Jurkat, Clone E6-1 (cell line): ENCODE measurements at regions not wholly inside any gene's neighbourhood (a gene's known extent, or its start where the extent isn't known, plus 50 kb on each side); places are given as distances from the start of the nearest gene placed in this dataset.
"Not testable (repeated sequence)": the region's sequence is repeated elsewhere in the genome, so short reads cannot be mapped to it uniquely, and the experiment has no call there.

Source experiments
- DNase-seq: peaks from one replicate; pipeline ENCODE4 v3.0.0-alpha.2; 2011; ENCODE audit warnings: low read depth, low spot score
- H3K4me3 ChIP-seq: 2 replicates; pipeline ENCODE4 v1.5.1; 2011; ENCODE audit warnings: mild to moderate bottlenecking, low read length, control low read depth, moderate library complexity

DNA sequence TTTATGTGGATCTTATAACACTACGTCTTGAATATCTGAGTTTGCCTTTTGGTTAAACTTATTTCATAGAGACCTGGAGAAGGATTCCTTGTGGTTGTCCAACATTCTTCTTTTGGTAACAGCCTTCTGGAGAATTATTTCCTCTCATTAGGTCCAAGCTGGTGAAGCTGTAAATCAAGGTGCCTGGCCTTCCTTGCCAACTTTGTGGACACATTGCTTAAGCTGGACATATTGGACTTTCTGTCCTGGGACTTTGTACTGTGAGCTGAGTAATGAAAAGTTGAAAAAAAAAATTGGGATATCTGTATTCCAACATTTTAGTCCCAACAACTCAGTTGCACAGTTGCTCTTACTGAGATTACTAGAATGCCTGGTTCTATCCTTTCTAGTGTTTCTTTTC lies 186.2 kb downstream of the HAO1 start:
- H3K4me3 ChIP-seq: no peak overlapping the region
- no peak for DNase-seq

DNA sequence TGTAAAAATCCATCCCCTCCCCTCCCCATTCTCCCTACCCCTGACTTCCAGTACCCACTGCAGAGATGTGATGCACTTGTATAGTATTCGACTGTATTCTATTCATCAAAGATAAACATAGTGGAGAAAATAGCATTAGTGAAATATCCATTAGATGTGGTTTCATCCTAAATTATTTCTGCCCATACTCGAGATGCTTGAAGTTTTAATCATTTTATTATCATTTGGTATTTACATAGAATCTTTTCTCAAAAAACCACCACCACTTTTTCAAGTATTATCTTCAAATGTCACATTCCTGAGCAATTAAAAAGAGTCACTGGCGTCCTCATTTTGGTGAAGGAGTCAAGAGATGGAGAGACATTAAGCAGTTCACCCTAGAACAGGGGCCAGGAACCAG lies 181.9 kb downstream of the HAO1 start:
- no peak for DNase-seq
- no peak overlapping the region for H3K4me3 ChIP-seq

- no peak for DNase-seq
- H3K4me3 ChIP-seq: no peak overlapping the region
Observed at GRCh38 chr20:7760247-7761031, 179.8 kb downstream of the HAO1 start.

GRCh38 chr20:7765221-7765620 lies 175.0 kb downstream of the HAO1 start:
- DNase-seq: no peak

DNA sequence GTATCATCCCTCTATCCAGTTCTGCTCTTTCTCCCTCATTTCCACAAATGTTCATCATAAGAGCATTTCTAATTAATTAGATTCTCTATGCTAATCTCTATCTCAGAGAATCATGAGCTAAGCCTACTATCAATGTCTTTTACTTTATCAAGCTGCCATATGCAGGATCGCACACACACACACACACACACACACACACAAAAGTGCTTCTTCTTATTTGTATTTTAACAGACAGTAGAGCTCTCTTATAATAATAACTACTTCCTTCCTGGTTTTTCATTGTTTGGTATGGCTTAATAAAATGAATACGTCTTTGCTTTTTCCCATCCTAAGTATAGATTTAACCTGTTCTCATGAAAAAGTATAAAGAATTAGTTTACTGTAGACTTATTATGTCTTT lies 170.2 kb downstream of the HAO1 start:
- no peak for DNase-seq
- no peak overlapping the region for H3K4me3 ChIP-seq

More at GRCh38 chr20:7765221-7765620, 175.0 kb downstream of the HAO1 start:
- H3K4me3 ChIP-seq: no peak overlapping the region

- DNase-seq: peak; percentile 41
- no peak overlapping the region for H3K4me3 ChIP-seq
Observed at GRCh38 chr20:7770578-7770977, 169.7 kb downstream of the HAO1 start.

- no peak overlapping the region for H3K4me3 ChIP-seq
- no peak for DNase-seq
Observed at GRCh38 chr20:7772371-7772770, 167.9 kb downstream of the HAO1 start.

DNA sequence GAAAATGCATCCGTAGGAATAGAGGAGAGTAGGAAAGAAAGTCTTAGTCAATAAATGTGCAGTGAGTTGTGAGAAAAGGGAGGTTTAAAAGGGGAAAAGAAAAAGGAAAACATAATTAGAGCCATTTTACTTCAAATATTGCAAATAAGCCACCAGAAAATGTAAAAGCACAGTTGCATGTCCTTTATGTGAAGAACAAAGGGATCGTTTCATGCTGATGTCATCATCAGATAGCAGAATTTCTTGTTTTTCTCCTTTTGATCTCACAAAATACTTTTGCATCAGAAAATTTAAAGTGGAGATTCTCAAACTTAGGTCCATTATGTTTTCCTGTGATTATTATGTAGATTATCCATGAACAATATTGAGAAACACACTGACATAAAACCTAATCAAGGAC lies 166.7 kb downstream of the HAO1 start:
- no peak overlapping the region for H3K4me3 ChIP-seq
- DNase-seq: no peak

- DNase-seq: no peak
- H3K4me3 ChIP-seq: no peak overlapping the region
Observed at GRCh38 chr20:7775072-7775471, 165.2 kb downstream of the HAO1 start.

- DNase-seq: no peak
- H3K4me3 ChIP-seq: no peak overlapping the region
Observed at GRCh38 chr20:7776148-7776547, 164.1 kb downstream of the HAO1 start.

- DNase-seq: no peak
- no peak overlapping the region for H3K4me3 ChIP-seq
Observed at GRCh38 chr20:7790189-7790588, 150.1 kb downstream of the HAO1 start.

- H3K4me3 ChIP-seq: no peak overlapping the region
- no peak for DNase-seq
Observed at GRCh38 chr20:7792150-7792869, 147.9 kb downstream of the HAO1 start.

- no peak overlapping the region for H3K4me3 ChIP-seq
- DNase-seq: no peak
Observed at GRCh38 chr20:7798176-7798575, 142.1 kb downstream of the HAO1 start.

DNA sequence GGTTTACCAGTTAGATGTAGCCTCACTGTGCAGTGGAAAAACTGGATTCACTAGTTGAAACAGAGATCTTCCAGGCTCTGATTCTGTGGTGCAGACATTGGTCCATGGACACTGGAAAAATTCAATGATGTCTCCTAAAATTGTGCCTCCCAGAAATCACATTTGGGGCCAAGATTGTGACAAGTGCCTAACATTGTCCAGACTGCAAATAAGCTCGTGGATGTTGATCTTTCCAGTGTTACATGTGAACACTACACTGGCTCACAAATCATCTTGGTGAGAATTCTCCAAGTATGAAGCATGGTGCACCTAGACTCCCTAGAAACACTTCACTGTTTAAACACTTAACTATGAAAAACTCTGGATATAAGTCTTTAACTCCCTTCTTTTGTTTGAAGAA lies 140.4 kb downstream of the HAO1 start:
- no peak overlapping the region for H3K4me3 ChIP-seq
- no peak for DNase-seq

- not testable (repeated sequence) for H3K4me3 ChIP-seq, DNase-seq
Observed at GRCh38 chr20:7803411-7804151, 136.7 kb downstream of the HAO1 start.

DNA sequence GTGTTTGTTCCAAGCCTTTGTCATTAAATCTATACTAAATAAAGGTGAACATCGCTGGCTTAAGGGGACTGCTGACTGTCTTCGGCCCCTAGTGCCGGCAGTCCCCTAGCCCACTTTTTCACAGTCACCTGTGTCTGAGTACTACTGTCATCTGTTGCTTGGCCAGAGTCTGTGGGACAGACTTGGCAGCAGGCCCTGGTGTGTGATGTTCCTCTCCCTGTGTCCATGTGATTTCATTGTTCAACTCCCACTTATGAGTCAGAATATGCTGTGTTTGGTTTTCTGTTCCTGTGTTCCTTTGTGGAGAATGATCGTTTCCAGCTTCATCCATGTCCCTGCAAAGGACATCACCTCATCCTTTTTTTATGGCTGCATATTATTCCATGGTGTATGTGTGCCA lies 133.4 kb downstream of the HAO1 start:
- H3K4me3 ChIP-seq: no peak overlapping the region
- DNase-seq: no peak

DNA sequence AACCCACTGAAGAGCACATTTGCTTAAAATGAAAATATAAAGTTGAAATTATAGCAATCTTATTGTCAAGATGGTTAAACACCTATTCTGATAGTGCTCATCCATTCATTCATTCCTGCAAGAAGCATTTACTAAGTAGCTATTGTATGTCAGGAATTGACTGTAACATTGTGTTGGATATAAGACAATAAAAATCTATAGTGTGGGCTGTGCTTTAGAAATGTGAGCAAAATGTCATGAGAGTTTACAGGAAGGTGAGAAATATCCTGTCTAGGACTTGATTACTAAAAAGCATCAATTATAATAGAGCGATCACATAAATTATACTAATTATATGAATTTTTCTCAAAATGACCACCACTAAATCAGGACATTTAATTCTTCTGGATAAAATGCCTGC lies 123.0 kb downstream of the HAO1 start:
- H3K4me3 ChIP-seq: no peak overlapping the region
- DNase-seq: no peak

- DNase-seq: no peak
- H3K4me3 ChIP-seq: no peak overlapping the region
Observed at GRCh38 chr20:7818477-7818876, 121.8 kb downstream of the HAO1 start.

DNA sequence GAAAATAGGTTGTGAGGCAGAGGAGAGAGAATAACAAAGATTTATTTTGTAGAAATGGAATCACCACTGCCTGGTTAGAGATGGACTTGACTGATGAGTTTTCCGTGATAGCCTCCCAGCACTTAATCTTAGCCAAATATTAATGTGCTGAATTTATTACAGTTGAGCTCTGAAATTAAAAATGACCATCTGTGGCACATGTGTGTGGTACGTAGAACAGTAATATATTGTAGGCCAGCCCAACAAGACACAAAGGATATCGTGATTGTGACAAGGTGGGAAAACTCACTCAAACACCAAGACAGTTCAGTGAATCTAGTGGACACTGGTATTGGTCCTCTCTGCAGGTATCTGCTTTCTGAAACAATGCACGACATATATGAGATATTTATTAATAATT lies 119.4 kb downstream of the HAO1 start:
- no peak overlapping the region for H3K4me3 ChIP-seq
- DNase-seq: no peak

DNA sequence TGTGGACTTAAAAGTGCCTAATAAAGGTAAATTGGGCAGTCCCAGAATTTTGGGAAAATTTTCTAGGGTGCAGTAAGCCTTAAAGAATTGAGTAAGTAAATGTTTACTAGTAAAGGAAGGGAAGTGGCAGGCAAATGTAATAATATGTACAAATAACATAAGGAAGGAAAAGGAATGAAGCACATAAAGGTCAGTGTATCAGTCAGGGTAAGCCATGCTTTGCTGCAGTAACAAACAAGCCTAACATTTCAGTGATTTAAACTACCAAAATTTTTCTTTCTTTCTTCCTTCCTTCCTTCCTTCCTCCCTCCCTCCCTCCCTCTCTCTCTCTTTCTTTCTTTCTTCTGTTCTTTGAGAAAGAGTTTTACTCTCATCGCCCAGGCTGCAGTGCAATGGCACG lies 117.5 kb downstream of the HAO1 start:
- no peak for DNase-seq

More for the DNA sequence above, 117.5 kb downstream of the HAO1 start:
- H3K4me3 ChIP-seq: no peak overlapping the region
